OCI-LY7 (cell line): ENCODE measurements at regions not wholly inside any gene's neighbourhood (a gene's known extent, or its start where the extent isn't known, plus 50 kb on each side); places are given as distances from the start of the nearest gene placed in this dataset.

Source experiments
- EZH2phosphoT487 ChIP-seq: fragments of 200-600 bp; sonication (generic); IDR thresholded peaks from 2 replicates; pipeline ENCODE4 v1.6.1; 2018; ENCODE audit warnings: low read depth, borderline replicate concordance, mild to moderate bottlenecking, mixed run types, antibody characterized with exemption, low read length, moderate library complexity, mixed read lengths
- TF ChIP-seq, protein P1 (sequence below): fragments of 200-600 bp; sonication (generic); conservative IDR thresholded peaks from 2 replicates; pipeline ENCODE4 v1.5.1; 2014; ENCODE audit warnings: mild to moderate bottlenecking, antibody characterized with exemption, low read length, moderate library complexity, mixed read lengths

DNA sequence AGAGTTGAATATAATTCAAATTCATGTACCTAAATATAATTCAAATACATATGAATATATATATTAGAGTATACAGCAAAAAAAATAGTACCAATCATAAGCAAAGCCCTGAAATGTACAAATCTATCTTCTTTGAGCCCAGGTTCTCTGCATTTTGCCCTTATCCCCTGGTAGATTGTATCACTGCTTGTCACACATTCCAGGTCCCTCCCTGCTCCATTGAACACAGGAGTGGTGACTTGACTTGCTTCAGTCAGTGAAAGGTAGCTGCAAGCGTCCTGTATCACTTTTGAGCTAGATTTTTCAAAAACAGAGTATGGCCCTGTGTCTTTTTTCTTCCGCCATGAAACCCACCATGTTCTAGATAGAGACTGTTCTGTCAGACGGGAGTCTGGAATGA lies 369.4 kb downstream of the LIG4 start:
- TF ChIP-seq, protein P1, sequence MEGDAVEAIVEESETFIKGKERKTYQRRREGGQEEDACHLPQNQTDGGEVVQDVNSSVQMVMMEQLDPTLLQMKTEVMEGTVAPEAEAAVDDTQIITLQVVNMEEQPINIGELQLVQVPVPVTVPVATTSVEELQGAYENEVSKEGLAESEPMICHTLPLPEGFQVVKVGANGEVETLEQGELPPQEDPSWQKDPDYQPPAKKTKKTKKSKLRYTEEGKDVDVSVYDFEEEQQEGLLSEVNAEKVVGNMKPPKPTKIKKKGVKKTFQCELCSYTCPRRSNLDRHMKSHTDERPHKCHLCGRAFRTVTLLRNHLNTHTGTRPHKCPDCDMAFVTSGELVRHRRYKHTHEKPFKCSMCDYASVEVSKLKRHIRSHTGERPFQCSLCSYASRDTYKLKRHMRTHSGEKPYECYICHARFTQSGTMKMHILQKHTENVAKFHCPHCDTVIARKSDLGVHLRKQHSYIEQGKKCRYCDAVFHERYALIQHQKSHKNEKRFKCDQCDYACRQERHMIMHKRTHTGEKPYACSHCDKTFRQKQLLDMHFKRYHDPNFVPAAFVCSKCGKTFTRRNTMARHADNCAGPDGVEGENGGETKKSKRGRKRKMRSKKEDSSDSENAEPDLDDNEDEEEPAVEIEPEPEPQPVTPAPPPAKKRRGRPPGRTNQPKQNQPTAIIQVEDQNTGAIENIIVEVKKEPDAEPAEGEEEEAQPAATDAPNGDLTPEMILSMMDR, result no peak
- TF ChIP-seq EZH2phosphoT487, result no peak
